Activated naive CD4-positive, alpha-beta T cell treated with anti-CD3 and anti-CD28 coated beads for 36 hours (primary cell): ENCODE measurements at regions not wholly inside any gene's neighbourhood (a gene's known extent, or its start where the extent isn't known, plus 50 kb on each side); places are given as distances from the start of the nearest gene placed in this dataset.

Experiments used
- CTCF ChIA-PET: fragments of 350-600 bp; sonication (Branson Sonifier 250); formaldehyde crosslinking; loops from one replicate; lab custom pipeline; 2021; ENCODE audit warnings: antibody characterized with exemption; lab: Charles Lee
- DNase-seq: peaks from one replicate; pipeline ENCODE4 v3.0.0-alpha.2; 2020
- H3K27ac Mint-ChIP-seq: one replicate; pipeline ENCODE4 v1.8.0; 2021; ENCODE audit warnings: mild to moderate bottlenecking, mixed read lengths
- H3K27me3 Mint-ChIP-seq: one replicate; pipeline ENCODE4 v1.8.0; 2021; ENCODE audit warnings: low read depth, mixed read lengths
- H3K36me3 Mint-ChIP-seq: one replicate; pipeline ENCODE4 v1.8.0; 2021; ENCODE audit warnings: low read depth, mixed read lengths
- H3K4me1 Mint-ChIP-seq: one replicate; pipeline ENCODE4 v1.8.0; 2021; ENCODE audit warnings: low read depth, mixed read lengths
- H3K4me3 Mint-ChIP-seq: one replicate; pipeline ENCODE4 v1.8.0; 2021; ENCODE audit warnings: mild to moderate bottlenecking, moderate library complexity, mixed read lengths
- H3K9me3 Mint-ChIP-seq: one replicate; pipeline ENCODE4 v1.8.0; 2021; ENCODE audit warnings: mixed read lengths
- intact Hi-C: fragments of 100-400 bp; cut with micrococcal nuclease; formaldehyde crosslinking; loops from one replicate; pipeline ENCODE4 v1.15.1; 2023

DNA sequence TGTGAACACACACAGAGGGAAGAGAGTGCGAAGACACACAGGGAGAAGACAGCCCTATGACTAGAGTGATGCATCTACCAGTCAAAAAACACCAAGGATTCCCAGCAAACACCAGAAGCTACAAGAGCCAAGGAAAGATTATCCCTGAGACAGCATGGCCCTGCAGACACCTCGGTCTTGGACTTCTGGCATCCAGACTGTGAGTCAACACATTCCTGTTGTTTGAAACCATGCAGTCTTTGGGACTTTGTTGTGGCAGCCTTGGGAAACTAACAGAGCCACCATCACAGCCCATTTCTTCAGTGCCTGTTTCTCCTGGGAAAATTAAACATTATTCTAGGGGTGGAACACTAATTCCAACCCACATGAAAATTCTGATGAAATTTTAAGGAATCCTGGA lies 220.6 kb downstream of the GXYLT1 start:
- no peaks in the 10 kb centered on the region for H3K4me1 Mint-ChIP-seq

DNA sequence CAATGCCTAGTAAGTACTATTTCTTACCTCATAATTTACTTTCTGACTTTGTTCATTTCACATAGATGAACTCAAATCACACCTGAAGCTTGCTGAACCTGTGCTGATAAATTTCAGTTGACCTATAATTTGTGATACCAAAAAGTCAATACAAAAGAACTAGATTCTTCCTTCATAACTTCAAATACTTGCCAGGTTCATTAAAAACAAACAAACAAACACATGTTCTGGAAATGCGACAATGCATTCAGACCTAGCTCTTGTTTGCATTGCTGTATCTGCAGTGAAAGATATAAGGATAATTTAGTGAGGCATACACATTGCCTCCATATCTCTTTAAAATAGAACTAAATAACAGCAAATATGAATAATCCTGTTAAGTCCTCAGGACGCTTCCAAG lies 221.3 kb downstream of the GXYLT1 start:
- H3K36me3 Mint-ChIP-seq: no peaks in the 10 kb centered on the region
- intact Hi-C loops: no loop called here
- no peaks in the 10 kb centered on the region for H3K4me1 Mint-ChIP-seq
- CTCF ChIA-PET: no interaction called here
- no peaks in the 10 kb centered on the region for H3K9me3 Mint-ChIP-seq
- H3K27me3 Mint-ChIP-seq: peaks cover 23% of the 10 kb centered on the region
- H3K4me3 Mint-ChIP-seq: no peak overlapping the region
- no peak for DNase-seq
- H3K27ac Mint-ChIP-seq: no peak overlapping the region

More for the DNA sequence above, 220.6 kb downstream of the GXYLT1 start:
- Mint-ChIP-seq H3K27me3 (peaks cover 22% of the 10 kb centered on the region), H3K27ac (no peak overlapping the region), H3K9me3 (no peaks in the 10 kb centered on the region), H3K36me3 (no peaks in the 10 kb centered on the region), H3K4me3 (no peak overlapping the region)
- DNase-seq: no peak
- CTCF ChIA-PET: no interaction called here
- intact Hi-C loops: no loop called here

DNA sequence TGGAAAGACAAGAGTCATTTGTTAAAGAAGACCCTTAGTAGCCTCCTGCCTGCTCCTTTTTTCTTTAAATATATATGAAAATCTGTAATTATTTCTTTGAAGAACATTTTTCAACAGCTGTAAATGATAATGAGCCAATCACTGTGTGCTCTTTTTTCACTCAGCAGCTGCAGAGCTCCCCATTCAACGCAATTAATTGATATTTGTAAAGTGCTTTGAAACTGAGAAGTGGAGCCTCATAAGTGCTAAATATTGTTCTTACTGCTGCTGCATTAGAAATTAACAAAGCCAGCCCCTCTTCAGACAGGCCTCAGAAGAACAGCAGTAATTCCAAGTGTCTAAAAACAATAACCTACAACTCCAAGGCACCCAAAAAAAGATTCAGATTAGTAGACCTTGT lies 224.3 kb downstream of the GXYLT1 start:
- H3K27ac Mint-ChIP-seq: no peak overlapping the region
- intact Hi-C loops: no loop called here
- CTCF ChIA-PET: interaction anchor here (1.3 kb wide), 1 partner anchor 104 kb away, joined by 4 read pairs; no protein-coding TSS in a partner anchor
- H3K9me3 Mint-ChIP-seq: no peaks in the 10 kb centered on the region
- H3K27me3 Mint-ChIP-seq: peaks cover 10% of the 10 kb centered on the region
- DNase-seq: no peak
- no peaks in the 10 kb centered on the region for H3K36me3 Mint-ChIP-seq
- peaks cover 5% of the 10 kb centered on the region for H3K4me1 Mint-ChIP-seq
- H3K4me3 Mint-ChIP-seq: no peak overlapping the region

DNA sequence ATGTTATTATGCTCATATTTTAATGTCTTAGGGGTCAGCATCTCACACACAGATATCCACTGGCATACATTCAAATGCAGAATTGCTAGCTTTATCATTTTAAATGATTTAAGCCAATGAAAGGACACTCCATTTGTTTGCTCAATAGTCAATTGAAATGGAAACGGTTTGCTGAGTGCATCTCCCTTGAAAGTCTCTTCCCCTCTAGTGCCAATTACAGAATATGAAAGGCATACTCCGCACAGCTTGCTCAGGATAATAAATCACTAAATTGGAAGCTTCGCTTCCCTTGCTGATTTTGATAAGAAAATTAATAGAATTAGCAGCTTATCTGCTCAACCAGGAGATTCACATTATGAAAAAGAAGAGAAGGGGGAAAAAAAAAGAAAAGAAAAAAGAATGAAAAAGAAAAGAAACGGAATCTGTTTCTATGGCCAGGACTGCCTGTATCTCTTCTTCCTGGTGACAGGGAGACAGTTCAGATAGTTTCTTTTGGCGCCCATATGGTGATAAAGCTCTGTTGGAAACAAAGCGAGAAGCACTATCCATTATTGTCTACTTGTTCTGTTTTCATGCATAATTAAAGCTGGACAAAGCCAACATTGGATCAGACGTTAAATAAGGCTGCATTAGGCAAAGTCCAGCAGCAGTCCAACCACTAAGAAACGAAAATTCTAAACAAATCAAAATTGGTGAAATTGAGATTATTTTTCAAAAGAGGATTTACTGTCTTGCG lies 225.0 kb downstream of the GXYLT1 start:
- intact Hi-C loops: no loop called here
- CTCF ChIA-PET: interaction anchor here (1.3 kb wide), 1 partner anchor 104 kb away, joined by 4 read pairs; no protein-coding TSS in a partner anchor
- no peak for DNase-seq
- Mint-ChIP-seq H3K4me3 (no peak overlapping the region), H3K36me3 (no peaks in the 10 kb centered on the region), H3K27ac (no peak overlapping the region), H3K4me1 (peaks cover 5% of the 10 kb centered on the region), H3K27me3 (peaks cover 12% of the 10 kb centered on the region), H3K9me3 (no peaks in the 10 kb centered on the region)

DNA sequence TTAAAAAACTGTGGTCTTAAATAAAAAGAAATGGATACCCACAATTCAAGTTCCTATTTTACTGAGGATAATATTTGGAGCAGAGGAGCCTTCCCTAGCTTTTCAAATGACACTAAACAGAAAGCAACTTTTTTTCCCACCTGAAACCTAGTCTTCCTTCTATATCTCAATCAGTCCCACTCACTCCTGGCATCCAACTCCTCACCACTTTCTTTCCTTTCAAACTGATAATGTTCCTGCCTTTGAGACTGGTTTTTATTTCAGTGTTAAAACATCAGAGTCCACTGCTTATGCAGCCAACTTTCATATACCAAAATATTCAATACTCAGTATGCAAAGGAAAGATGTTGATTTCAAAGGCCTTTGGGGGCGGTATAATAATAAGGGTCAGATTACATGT lies 225.6 kb downstream of the GXYLT1 start:
- no peak for DNase-seq
- Mint-ChIP-seq H3K36me3 (no peaks in the 10 kb centered on the region), H3K9me3 (no peaks in the 10 kb centered on the region), H3K4me3 (no peak overlapping the region), H3K27me3 (peaks cover 11% of the 10 kb centered on the region), H3K4me1 (peaks cover 5% of the 10 kb centered on the region), H3K27ac (no peak overlapping the region)
- intact Hi-C loops: no loop called here
- CTCF ChIA-PET: no interaction called here

DNA sequence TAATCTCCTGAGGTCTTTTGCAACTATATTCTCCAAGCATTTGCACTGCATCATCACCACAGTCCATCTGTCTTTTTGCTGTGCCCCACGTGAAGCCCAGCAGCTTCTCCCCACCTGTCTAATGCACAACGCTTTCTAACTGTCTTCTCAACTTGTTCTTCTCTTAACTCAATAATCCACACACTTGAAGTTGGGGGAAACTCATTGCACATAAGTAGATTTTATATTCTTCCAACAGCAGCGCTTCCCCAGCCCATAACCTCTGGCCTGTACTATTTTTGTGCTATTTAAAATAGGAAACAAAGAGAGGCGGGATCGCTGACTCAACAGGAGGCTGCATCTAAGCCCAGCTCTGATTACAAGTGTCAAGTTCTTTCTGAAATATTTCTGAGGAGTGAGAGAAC lies 226.7 kb downstream of the GXYLT1 start:
- no peaks in the 10 kb centered on the region for H3K9me3 Mint-ChIP-seq
- CTCF ChIA-PET: no interaction called here

DNA sequence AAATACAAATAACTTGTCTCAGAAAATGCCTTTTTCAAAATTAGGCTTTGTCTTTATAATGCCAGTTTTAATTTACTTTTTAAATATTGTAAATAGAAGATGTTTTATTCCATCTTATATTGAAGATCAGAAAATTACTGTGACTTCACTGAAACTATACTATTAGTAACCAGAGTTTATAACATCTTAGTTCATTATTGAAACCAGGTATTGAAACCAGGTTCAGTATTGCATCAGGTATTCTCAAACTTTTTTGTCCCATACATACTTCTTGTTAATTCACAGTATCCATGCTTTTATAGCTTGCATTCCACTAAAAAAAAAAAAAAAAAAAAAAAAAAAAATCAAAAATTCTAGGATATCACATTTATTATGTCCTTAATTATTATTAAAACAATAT lies 227.5 kb downstream of the GXYLT1 start:
- Mint-ChIP-seq H3K9me3 (no peaks in the 10 kb centered on the region), H3K27ac (no peak overlapping the region), H3K36me3 (no peaks in the 10 kb centered on the region), H3K4me3 (no peak overlapping the region), H3K4me1 (peaks cover 5% of the 10 kb centered on the region), H3K27me3 (peaks cover 10% of the 10 kb centered on the region)
- no peak for DNase-seq
- CTCF ChIA-PET: no interaction called here
- intact Hi-C loops: no loop called here

More for the DNA sequence above, 226.7 kb downstream of the GXYLT1 start:
- no peak overlapping the region for H3K27ac Mint-ChIP-seq
- peaks cover 10% of the 10 kb centered on the region for H3K27me3 Mint-ChIP-seq
- H3K4me3 Mint-ChIP-seq: no peak overlapping the region
- peaks cover 5% of the 10 kb centered on the region for H3K4me1 Mint-ChIP-seq
- DNase-seq: no peak
- H3K36me3 Mint-ChIP-seq: no peaks in the 10 kb centered on the region
- intact Hi-C loops: no loop called here

DNA sequence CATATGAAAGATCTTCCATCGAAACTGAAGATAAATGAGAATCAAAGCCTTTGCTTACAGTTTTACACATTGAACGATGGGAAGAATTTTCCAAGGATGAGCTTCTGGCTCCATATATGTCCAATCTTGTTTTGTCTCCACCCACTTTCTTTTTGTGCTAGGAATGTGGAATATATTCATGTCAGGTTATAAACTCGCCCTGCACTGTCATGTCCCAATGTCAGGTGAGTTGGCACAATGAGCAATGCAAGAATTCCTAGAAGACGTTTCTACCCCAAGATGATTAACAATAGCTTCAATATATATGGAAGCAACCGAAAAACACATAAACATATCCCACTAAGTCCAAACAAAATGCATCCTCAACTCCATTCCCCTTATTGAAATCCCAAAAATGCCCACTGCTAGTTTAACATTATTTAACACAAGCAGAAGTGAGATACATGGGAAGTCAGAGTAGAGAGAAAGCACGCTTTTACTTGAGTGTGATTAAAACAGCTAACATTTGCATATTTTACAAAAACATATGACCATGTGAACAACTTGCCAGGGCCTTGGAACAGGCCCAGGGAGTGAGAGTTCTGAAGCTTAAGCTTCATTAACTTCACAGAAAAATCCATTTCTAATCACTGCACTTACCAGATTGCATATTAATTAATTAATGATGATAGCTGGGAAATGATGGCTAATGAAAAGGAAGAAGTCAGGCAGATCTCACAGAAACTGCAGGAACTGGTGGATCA lies 233.9 kb downstream of the GXYLT1 start:
- H3K4me3 Mint-ChIP-seq: no peak overlapping the region
- intact Hi-C loops: no loop called here
- no peaks in the 10 kb centered on the region for H3K9me3 Mint-ChIP-seq
- peaks cover 3% of the 10 kb centered on the region for H3K27me3 Mint-ChIP-seq
- no peaks in the 10 kb centered on the region for H3K4me1 Mint-ChIP-seq
- CTCF ChIA-PET: no interaction called here
- no peaks in the 10 kb centered on the region for H3K36me3 Mint-ChIP-seq
- no peak overlapping the region for H3K27ac Mint-ChIP-seq
- no peak for DNase-seq

DNA sequence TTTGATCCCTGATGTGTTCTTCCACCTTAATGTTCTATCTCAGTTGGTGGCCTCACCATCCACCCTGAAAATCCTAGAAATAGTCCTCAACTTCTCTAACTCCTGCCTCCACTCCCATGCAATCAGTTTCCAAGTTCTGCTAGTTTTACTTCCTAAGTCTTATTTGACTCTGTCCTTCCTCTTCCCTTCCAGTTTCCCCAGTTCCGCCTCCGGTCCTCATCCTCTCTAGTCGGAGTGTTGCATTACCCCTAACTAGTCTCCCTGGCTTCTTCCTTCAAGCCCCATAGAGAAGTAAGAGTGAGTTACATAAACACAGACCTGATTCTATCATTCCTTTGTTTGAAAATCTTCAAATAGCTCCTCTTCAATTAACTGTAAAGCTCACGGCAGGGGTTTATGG lies 236.5 kb downstream of the GXYLT1 start:
- no peaks in the 10 kb centered on the region for H3K4me1 Mint-ChIP-seq
- no peak for DNase-seq
- H3K36me3 Mint-ChIP-seq: no peaks in the 10 kb centered on the region
- no peak overlapping the region for H3K4me3 Mint-ChIP-seq
- peaks cover 2% of the 10 kb centered on the region for H3K27me3 Mint-ChIP-seq
- CTCF ChIA-PET: no interaction called here
- intact Hi-C loops: no loop called here
- no peaks in the 10 kb centered on the region for H3K9me3 Mint-ChIP-seq
- H3K27ac Mint-ChIP-seq: no peak overlapping the region

DNA sequence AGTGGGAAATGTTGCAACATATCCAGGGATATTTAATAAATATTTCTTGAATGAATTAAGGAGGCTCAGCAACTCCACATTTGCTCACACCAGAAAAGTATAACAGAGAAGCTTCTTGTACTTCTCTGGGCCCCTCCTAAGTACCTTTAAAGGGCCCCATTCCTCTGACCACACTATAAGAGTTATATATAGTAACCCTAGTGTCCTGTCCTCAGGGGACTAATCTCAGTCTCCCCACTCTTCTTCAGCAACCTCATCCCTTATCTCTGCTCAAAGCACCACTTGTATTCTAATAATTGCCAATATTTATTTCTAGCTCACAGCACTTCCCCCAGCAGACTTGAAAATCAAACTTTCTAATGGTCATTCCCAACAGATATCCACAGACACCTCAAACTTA lies 237.1 kb downstream of the GXYLT1 start:
- no peaks in the 10 kb centered on the region for H3K9me3 Mint-ChIP-seq
- H3K36me3 Mint-ChIP-seq: no peaks in the 10 kb centered on the region
- no peak for DNase-seq
- intact Hi-C loops: no loop called here
- peaks cover 2% of the 10 kb centered on the region for H3K27me3 Mint-ChIP-seq
- H3K4me1 Mint-ChIP-seq: no peaks in the 10 kb centered on the region
- H3K4me3 Mint-ChIP-seq: no peak overlapping the region
- H3K27ac Mint-ChIP-seq: no peak overlapping the region
- CTCF ChIA-PET: no interaction called here

DNA sequence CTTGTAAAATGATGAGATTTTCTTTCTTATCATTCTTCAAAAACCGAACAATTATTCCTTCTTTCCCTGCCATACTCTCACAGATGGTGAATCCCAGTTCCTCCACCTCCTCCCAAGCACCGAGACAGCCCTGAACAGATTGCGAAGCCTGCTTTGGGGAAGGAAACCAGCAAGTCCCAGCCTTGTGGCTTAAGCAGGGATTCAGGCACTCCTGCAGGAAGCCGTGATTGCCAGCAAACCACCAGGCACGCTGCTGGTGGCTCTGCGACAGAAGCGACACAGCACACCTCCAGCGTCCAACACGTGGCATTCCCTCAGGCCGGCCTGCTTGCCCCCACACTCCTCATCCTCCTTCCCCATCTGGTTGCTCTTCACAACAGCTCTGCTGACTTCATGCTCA lies 237.7 kb downstream of the GXYLT1 start:
- Mint-ChIP-seq H3K27me3 (peaks cover 2% of the 10 kb centered on the region), H3K9me3 (no peaks in the 10 kb centered on the region), H3K4me3 (no peak overlapping the region), H3K27ac (no peak overlapping the region), H3K36me3 (no peaks in the 10 kb centered on the region), H3K4me1 (no peaks in the 10 kb centered on the region)
- CTCF ChIA-PET: no interaction called here
- no peak for DNase-seq
- intact Hi-C loops: no loop called here

DNA sequence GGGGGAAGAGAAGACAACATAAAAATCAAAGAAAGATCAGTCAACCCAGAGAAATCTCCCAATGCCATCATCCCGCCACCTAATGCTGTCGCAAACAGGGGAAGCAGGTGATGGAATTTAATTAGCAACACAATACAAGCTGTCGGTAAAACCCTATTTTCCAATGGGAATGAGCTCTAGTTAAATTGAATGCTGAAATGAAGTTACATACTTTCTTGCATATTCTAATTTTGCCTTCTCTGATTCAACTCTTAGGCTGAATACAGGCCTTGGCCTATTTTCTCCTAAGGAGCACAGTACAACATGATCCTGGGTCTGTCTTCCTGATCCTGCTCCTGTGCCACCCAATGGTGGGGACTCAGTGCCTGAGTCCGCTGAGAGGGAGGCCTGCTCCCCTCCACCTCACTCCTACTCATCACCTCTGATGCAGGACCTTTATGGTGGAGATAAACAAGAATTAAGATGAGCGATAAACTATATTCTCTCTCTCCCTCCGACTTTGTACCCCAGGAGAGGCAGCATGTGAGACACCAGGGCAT lies 238.8 kb downstream of the GXYLT1 start:
- CTCF ChIA-PET: no interaction called here
- Mint-ChIP-seq H3K36me3 (no peaks in the 10 kb centered on the region), H3K27me3 (peaks cover 2% of the 10 kb centered on the region), H3K27ac (no peak overlapping the region), H3K9me3 (no peaks in the 10 kb centered on the region), H3K4me1 (no peaks in the 10 kb centered on the region), H3K4me3 (no peak overlapping the region)
- intact Hi-C loops: no loop called here
- no peak for DNase-seq
